MM.1S (cell line): ENCODE measurements at regions not wholly inside any gene's neighbourhood (a gene's known extent, or its start where the extent isn't known, plus 50 kb on each side); places are given as distances from the start of the nearest gene placed in this dataset.

Experiments used
- EZH2 ChIP-seq: fragments of 300-600 bp; sonication (generic); optimal IDR thresholded peaks from 2 replicates; pipeline ENCODE3; 2017; ENCODE audit warnings: low read depth, mild to moderate bottlenecking, antibody characterized with exemption, low read length, mixed read lengths
- EZH2phosphoT487 ChIP-seq: fragments of 300-600 bp; sonication (generic); IDR thresholded peaks from 2 replicates; pipeline ENCODE4 v1.6.1; 2018; ENCODE audit warnings: antibody characterized with exemption, low read length
- TF ChIP-seq, protein P1 (sequence below): fragments of 300-600 bp; sonication (generic); IDR thresholded peaks from 2 replicates; pipeline ENCODE4 v1.5.1; 2016; ENCODE audit warnings: antibody characterized with exemption, low read length, mixed read lengths

DNA sequence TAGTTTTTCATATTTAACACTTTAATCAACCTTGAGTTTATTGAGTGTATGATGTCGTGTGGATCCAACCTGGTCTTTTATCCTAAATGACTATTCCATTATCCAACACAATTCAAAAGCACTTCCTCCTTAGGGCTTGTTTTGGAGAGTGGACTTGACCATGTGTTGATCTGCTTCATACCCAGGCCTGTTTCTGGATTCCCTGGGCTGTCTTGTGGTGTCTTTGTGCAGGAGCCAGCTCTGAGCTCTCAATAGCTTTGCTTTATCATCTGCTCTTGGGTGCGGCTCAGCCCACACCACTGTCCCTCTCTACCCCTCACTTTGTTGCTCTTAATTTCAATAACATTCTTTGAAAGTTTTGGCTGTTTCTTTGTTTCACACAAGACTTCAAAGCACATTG is 70.9 kb upstream of the CHST15 start:
- TF ChIP-seq, protein P1, sequence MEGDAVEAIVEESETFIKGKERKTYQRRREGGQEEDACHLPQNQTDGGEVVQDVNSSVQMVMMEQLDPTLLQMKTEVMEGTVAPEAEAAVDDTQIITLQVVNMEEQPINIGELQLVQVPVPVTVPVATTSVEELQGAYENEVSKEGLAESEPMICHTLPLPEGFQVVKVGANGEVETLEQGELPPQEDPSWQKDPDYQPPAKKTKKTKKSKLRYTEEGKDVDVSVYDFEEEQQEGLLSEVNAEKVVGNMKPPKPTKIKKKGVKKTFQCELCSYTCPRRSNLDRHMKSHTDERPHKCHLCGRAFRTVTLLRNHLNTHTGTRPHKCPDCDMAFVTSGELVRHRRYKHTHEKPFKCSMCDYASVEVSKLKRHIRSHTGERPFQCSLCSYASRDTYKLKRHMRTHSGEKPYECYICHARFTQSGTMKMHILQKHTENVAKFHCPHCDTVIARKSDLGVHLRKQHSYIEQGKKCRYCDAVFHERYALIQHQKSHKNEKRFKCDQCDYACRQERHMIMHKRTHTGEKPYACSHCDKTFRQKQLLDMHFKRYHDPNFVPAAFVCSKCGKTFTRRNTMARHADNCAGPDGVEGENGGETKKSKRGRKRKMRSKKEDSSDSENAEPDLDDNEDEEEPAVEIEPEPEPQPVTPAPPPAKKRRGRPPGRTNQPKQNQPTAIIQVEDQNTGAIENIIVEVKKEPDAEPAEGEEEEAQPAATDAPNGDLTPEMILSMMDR, result no peak
- TF ChIP-seq EZH2, result no peak
- TF ChIP-seq EZH2phosphoT487, result no peak
